ENCODE measurements at regions not wholly inside any gene's neighbourhood (a gene's known extent, or its start where the extent isn't known, plus 50 kb on each side); places are given as distances from the start of the nearest gene placed in this dataset.

GRCh38 chr3:25292595-25292994 lies 135.5 kb upstream of the RARB start:
- Histone ChIP-seq H3K27me3 (no peaks in the 10 kb centered on the region), H3K27ac (no peak overlapping the region), H3K4me1 (no peaks in the 10 kb centered on the region), H3K4me3 (no peak overlapping the region), H3K9me3 (no peaks in the 10 kb centered on the region), H3K36me3 (no peaks in the 10 kb centered on the region)
- DNase-seq (ENCODE audit: low spot score in 2 of 2), result no peak
- WGBS, result 52% methylated on average over 6 of the region's 6 CpGs
- TF ChIP-seq EP300 (IDR thresholded peaks at IDR 0.05) (no peak), POLR2A (IDR thresholded peaks at IDR 0.05) (no peak), POLR2AphosphoS5 (IDR thresholded peaks at IDR 0.05) (no peak), CTCF (IDR thresholded peaks at IDR 0.05) (no peak)

GRCh38 chr3:25293736-25294135 lies 134.3 kb upstream of the RARB start:
- no peak for TF ChIP-seq POLR2A (IDR thresholded peaks at IDR 0.05)
- no peak for TF ChIP-seq CTCF (IDR thresholded peaks at IDR 0.05)
- TF ChIP-seq POLR2AphosphoS5 (IDR thresholded peaks at IDR 0.05), result no peak
- TF ChIP-seq EP300 (IDR thresholded peaks at IDR 0.05), result no peak
- Histone ChIP-seq H3K27me3 (no peaks in the 10 kb centered on the region), H3K36me3 (no peaks in the 10 kb centered on the region), H3K9me3 (no peaks in the 10 kb centered on the region), H3K27ac (no peak overlapping the region), H3K4me3 (no peak overlapping the region), H3K4me1 (no peaks in the 10 kb centered on the region)
- DNase-seq (ENCODE audit: low spot score in 2 of 2), result no peak
- 57% methylated on average over 5 of the region's 5 CpGs for WGBS

- TF ChIP-seq POLR2A (IDR thresholded peaks at IDR 0.05) (no peak), EP300 (IDR thresholded peaks at IDR 0.05) (no peak), CTCF (IDR thresholded peaks at IDR 0.05) (no peak), POLR2AphosphoS5 (IDR thresholded peaks at IDR 0.05) (no peak)
- H3K9me3 ChIP-seq, result no peaks in the 10 kb centered on the region
- H3K4me1 ChIP-seq, result no peaks in the 10 kb centered on the region
- no peak for DNase-seq (ENCODE audit: low spot score in 2 of 2)
- no peak overlapping the region for H3K27ac ChIP-seq
- 71% methylated on average over 6 of the region's 6 CpGs for WGBS
- no peaks in the 10 kb centered on the region for H3K36me3 ChIP-seq
- H3K4me3 ChIP-seq, result no peak overlapping the region
- H3K27me3 ChIP-seq, result no peaks in the 10 kb centered on the region
Observed at GRCh38 chr3:25294169-25294805, 133.8 kb upstream of the RARB start.

GRCh38 chr3:25297667-25298585 lies 130.1 kb upstream of the RARB start:
- 71% methylated on average over 9 of the region's 9 CpGs for WGBS
- Histone ChIP-seq H3K4me3 (no peak overlapping the region), H3K27me3 (no peaks in the 10 kb centered on the region), H3K4me1 (no peaks in the 10 kb centered on the region), H3K27ac (no peak overlapping the region), H3K9me3 (no peaks in the 10 kb centered on the region), H3K36me3 (no peaks in the 10 kb centered on the region)
- TF ChIP-seq EP300 (IDR thresholded peaks at IDR 0.05), result no peak
- TF ChIP-seq CTCF (IDR thresholded peaks at IDR 0.05), result no peak
- TF ChIP-seq POLR2AphosphoS5 (IDR thresholded peaks at IDR 0.05), result no peak
- TF ChIP-seq POLR2A (IDR thresholded peaks at IDR 0.05), result no peak
- DNase-seq (ENCODE audit: low spot score in 2 of 2), result no peak

GRCh38 chr3:25300141-25300540 lies 127.9 kb upstream of the RARB start:
- 91% methylated on average over 1 of the region's 1 CpG for WGBS
- no peaks in the 10 kb centered on the region for H3K9me3 ChIP-seq
- no peak overlapping the region for H3K27ac ChIP-seq
- no peak for DNase-seq (ENCODE audit: low spot score in 2 of 2)
- no peaks in the 10 kb centered on the region for H3K4me1 ChIP-seq
- TF ChIP-seq POLR2AphosphoS5 (IDR thresholded peaks at IDR 0.05), result no peak
- H3K27me3 ChIP-seq, result no peaks in the 10 kb centered on the region
- H3K36me3 ChIP-seq, result no peaks in the 10 kb centered on the region
- no peak overlapping the region for H3K4me3 ChIP-seq

Data from suprapubic skin (tissue), 4 donors.